ENCODE measurements at regions not wholly inside any gene's neighbourhood (a gene's known extent, or its start where the extent isn't known, plus 50 kb on each side); places are given as distances from the start of the nearest gene placed in this dataset.
A peak's percentile ranks its signal among the peaks of the same experiment; 100 is the strongest.

GRCh38 chr4:67037504-67038227, 507.6 kb downstream of the CENPC start:
- no peaks in the 10 kb centered on the region for H3K36me3 Mint-ChIP-seq (ENCODE audit: low read depth)
- no peak overlapping the region for H3K27ac Mint-ChIP-seq
- H3K4me1 Mint-ChIP-seq = peaks cover 29% of the 10 kb centered on the region
- H3K9me3 Mint-ChIP-seq = peaks cover 3% of the 10 kb centered on the region
- H3K4me3 Mint-ChIP-seq = no peak overlapping the region
- H3K27me3 Mint-ChIP-seq (ENCODE audit: low read depth) = no peaks in the 10 kb centered on the region
- TF ChIP-seq CTCF (IDR thresholded peaks at IDR 0.05; ENCODE audit: unreplicated experiment in 3 of 3) = no peak

GRCh38 chr4:67036791-67037190, 508.5 kb downstream of the CENPC start:
- peaks cover 29% of the 10 kb centered on the region for H3K4me1 Mint-ChIP-seq
- no peak overlapping the region for H3K4me3 Mint-ChIP-seq
- no peak for TF ChIP-seq CTCF (IDR thresholded peaks at IDR 0.05; ENCODE audit: unreplicated experiment in 3 of 3)
- H3K27me3 Mint-ChIP-seq (ENCODE audit: low read depth) = no peaks in the 10 kb centered on the region
- H3K9me3 Mint-ChIP-seq = peaks cover 3% of the 10 kb centered on the region
- H3K27ac Mint-ChIP-seq = peak overlapping the region in 1 of 3 experiments; percentile 23
- no peaks in the 10 kb centered on the region for H3K36me3 Mint-ChIP-seq (ENCODE audit: low read depth)

- Mint-ChIP-seq H3K4me3 (no peak overlapping the region), H3K4me1 (peaks cover 29% of the 10 kb centered on the region), H3K36me3 (ENCODE audit: low read depth) (no peaks in the 10 kb centered on the region), H3K9me3 (peaks cover 3% of the 10 kb centered on the region), H3K27me3 (ENCODE audit: low read depth) (no peaks in the 10 kb centered on the region), H3K27ac (no peak overlapping the region)
- no peak for TF ChIP-seq CTCF (IDR thresholded peaks at IDR 0.05; ENCODE audit: unreplicated experiment in 3 of 3)
These were observed 509.3 kb downstream of the CENPC start for GRCh38 chr4:67035986-67036385.

GRCh38 chr4:67035501-67035900, 509.8 kb downstream of the CENPC start:
- TF ChIP-seq CTCF (IDR thresholded peaks at IDR 0.05; ENCODE audit: unreplicated experiment in 3 of 3) = no peak
- Mint-ChIP-seq H3K36me3 (ENCODE audit: low read depth) (no peaks in the 10 kb centered on the region), H3K4me3 (no peak overlapping the region), H3K27me3 (ENCODE audit: low read depth) (no peaks in the 10 kb centered on the region), H3K9me3 (peaks cover 3% of the 10 kb centered on the region), H3K27ac (no peak overlapping the region), H3K4me1 (peaks cover 29% of the 10 kb centered on the region)

- Mint-ChIP-seq H3K27ac (no peak overlapping the region), H3K4me1 (peaks cover 7% of the 10 kb centered on the region), H3K36me3 (ENCODE audit: low read depth) (no peaks in the 10 kb centered on the region), H3K9me3 (peaks cover 3% of the 10 kb centered on the region), H3K27me3 (ENCODE audit: low read depth) (no peaks in the 10 kb centered on the region), H3K4me3 (no peak overlapping the region)
- TF ChIP-seq CTCF (IDR thresholded peaks at IDR 0.05; ENCODE audit: unreplicated experiment in 3 of 3) = no peak
These were observed 514.7 kb downstream of the CENPC start for GRCh38 chr4:67030636-67031035.

GRCh38 chr4:67020438-67020797, 524.9 kb downstream of the CENPC start:
- H3K27ac Mint-ChIP-seq = peak overlapping the region; percentile 10 to 60 (median 49)
- H3K9me3 Mint-ChIP-seq = peaks cover 12% of the 10 kb centered on the region
- H3K36me3 Mint-ChIP-seq (ENCODE audit: low read depth) = no peaks in the 10 kb centered on the region
- no peak overlapping the region for H3K4me3 Mint-ChIP-seq
- no peaks in the 10 kb centered on the region for H3K27me3 Mint-ChIP-seq (ENCODE audit: low read depth)
- TF ChIP-seq CTCF (IDR thresholded peaks at IDR 0.05; ENCODE audit: unreplicated experiment in 3 of 3) = no peak
- peaks cover 24% of the 10 kb centered on the region for H3K4me1 Mint-ChIP-seq
